Upper lobe of left lung (tissue), 4 donors: ENCODE measurements at regions not wholly inside any gene's neighbourhood (a gene's known extent, or its start where the extent isn't known, plus 50 kb on each side); places are given as distances from the start of the nearest gene placed in this dataset.

Experiments used
- CTCF ChIP-seq, 6 experiments: fragments of 450-650 bp in 4 of 6; fragments of 200-600 bp in 2 of 6; sonication (generic) in 2 of 6; IDR thresholded peaks; one replicate each; pipeline ENCODE4 v1.5.1; 2016 to 2019; ENCODE audit warnings: antibody characterized with exemption in 6 of 6
- EP300 ChIP-seq, 4 donors: sonication (generic); formaldehyde crosslinking; IDR thresholded peaks; one replicate each; pipeline ENCODE4 v1.5.1; 2017; ENCODE audit warnings: antibody characterized with exemption in 4 of 4, control low read depth in 2 of 4
- POLR2A ChIP-seq, 4 donors: fragments of 450-650 bp; IDR thresholded peaks; one replicate each; pipeline ENCODE4 v1.5.1; 2016 to 2017; ENCODE audit warnings: antibody characterized with exemption in 4 of 4, mild to moderate bottlenecking in 2 of 4
- POLR2AphosphoS5 ChIP-seq, 2 donors: sonication (generic); formaldehyde crosslinking; IDR thresholded peaks; one replicate each; pipeline ENCODE4 v1.5.1; 2017; ENCODE audit warnings: antibody characterized with exemption in 2 of 2

- TF ChIP-seq POLR2AphosphoS5 (IDR thresholded peaks at IDR 0.05) (no peak), CTCF (IDR thresholded peaks at IDR 0.05) (no peak), EP300 (IDR thresholded peaks at IDR 0.05) (no peak), POLR2A (IDR thresholded peaks at IDR 0.05) (no peak)
These were observed 167.0 kb upstream of the PRPS1L1 start for GRCh38 chr7:18194616-18195015.
